OCI-M2 (cell line): ENCODE measurements at regions not wholly inside any gene's neighbourhood (a gene's known extent, or its start where the extent isn't known, plus 50 kb on each side); places are given as distances from the start of the nearest gene placed in this dataset.
"Not testable (repeated sequence)": the region's sequence is repeated elsewhere in the genome, so short reads cannot be mapped to it uniquely, and the experiment has no call there.

Source experiments
- DNase-seq: peaks from one replicate; lab custom pipeline; 2025; ENCODE audit not compliant: unreplicated experiment; lab: John Stamatoyannopoulos, UW

DNA sequence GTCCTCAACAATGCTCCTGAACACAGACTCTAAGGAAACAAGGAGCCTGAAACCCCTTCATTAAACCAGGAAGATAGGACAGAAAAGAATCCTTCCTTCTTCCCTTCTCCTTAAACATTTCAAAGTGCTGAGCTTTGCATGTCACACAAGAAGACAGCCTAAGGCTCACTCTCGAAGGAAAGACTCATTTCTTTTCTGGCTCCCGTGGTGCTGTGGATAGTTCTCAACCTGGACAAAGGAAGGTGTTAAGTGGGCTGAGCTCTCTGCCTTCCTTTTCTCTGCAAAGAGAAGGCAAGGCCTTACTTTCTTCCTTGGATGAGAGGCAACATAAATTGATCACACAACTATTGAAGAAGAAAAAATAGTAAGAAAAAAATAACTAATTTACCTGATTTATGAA is 452.4 kb upstream of the DDI1 start:
- no peak for DNase-seq

DNA sequence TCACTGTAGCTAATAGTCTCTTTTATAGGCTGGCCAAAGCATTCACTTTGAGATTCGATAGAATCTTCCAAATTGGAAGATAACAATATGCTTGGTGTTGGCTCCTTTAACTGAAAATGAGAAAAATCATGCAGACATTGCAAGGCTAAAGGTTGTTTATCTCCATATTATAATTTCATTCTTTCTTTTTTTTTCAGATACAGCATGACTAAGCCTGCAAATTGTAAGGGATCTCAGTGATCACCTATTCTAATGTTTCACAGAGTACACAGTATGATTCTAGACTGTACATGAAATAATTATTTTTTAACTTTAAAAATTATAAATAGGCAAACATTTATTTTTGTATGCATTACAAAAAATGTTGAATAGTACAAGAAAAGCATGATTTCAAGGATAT is 451.7 kb upstream of the DDI1 start:
- DNase-seq = no peak

DNA sequence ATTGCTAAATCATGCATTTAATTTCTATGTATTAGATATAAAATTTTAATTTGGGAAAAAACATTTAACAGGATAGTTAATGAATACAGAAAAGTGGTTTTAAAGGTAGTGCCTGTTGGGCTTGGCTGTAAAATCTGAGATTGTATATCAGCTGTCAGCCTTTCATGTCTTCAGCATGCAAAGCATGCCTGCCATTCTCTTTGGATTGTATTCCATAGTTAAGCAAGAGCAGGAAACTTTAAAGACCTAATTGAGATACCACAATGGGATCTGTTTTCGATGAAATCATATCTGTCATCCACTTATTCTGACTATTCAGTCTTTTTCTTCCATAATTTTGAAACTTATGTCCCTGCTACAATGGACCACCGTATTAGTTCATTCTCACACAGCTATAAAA is 451.0 kb upstream of the DDI1 start:
- no peak for DNase-seq

DNA sequence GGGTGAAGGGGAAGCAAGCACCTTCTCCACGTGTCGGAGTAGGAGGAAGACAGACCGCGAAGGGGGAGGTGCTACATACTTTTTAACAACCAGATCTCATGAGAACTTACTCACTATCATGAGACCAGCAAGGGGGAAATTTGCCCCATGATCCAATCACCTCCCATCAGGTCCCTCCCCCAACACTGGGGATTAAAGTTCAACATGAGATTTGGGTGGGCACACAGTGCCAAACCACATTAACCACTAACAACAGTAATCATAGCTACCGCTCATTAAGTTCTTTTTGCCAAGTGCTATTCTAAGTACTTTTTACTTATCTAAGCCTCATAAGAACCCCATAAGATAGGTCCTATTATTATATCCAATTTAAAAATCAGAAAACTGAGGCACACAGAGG is 450.5 kb upstream of the DDI1 start:
- DNase-seq = no peak

DNA sequence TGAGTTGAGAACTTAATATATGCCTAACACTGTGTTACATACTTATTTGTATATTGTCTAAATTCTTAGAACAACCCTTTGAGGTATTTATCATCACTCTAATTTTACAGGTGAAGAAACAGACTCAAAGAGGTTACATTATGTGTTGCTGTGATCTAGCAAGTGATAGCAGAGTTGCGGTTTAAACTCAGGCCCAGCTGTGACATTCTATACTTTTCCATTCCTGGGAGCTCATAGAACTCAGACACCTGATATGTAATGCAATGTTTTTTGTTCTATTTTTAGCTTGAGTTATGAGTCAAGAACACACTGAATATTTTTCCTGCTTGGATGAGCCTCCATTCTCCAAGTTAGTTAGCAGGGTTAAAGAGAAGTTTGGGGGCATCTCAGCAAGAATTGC is 449.7 kb upstream of the DDI1 start:
- no peak for DNase-seq

DNA sequence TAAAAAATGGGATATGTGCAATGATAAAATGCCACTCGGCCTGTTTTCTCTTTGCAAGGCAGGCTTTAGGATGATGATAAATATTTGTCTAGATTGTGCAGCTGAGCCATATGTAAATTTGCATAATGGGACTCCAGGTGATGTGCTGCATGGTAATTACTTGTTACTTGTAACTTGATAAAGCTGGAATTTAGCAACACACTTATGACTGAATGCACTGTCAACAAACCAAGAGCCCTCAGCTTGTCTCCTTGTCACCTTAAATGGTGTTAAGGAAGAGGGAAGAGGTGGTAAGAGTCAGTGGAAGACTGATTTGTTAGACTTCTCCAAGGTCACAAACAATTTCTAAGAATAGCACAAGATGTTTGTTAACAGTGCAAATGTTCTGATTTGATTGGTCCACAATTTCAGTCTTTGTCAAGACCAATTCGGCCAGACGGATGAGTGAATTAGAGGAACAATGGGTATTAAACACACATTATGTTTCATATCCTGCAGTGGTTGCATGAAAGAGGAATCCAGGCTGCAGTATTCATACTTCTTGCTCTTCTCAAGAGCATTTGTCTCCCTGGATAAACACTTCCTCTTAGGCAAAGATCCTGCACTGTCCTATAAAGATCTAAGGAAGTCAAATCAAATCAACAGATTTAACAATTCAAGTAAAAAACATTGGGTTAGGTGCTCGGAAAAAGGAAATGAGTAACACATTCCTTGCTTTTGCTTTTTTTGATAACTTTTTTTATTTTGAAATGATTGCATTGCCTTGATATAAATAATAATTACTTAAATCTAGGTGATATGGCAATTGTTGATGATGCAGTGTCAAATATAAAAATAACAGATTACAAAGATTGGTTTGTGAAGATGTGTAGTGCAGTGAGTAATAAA is 448.3 kb upstream of the DDI1 start:
- DNase-seq = no peak

DNA sequence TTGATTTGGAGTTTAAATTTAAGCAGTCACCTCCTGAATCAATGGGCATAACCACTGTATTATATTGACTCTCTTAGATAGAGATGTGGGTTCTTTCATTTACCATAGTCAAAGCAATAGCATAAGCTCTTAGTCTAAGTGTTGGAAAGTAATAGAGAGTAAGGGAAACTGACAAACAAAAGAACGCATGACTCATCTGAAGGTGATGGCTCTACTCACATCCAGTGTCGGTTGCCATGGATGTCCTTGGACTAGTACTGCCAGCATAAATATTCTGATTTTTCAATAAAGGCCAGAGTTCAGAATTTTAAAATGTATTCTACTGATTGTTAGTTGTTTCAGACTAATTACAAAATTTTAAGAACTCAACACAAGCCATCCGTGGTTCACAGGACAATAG is 444.9 kb upstream of the DDI1 start:
- no peak for DNase-seq

DNA sequence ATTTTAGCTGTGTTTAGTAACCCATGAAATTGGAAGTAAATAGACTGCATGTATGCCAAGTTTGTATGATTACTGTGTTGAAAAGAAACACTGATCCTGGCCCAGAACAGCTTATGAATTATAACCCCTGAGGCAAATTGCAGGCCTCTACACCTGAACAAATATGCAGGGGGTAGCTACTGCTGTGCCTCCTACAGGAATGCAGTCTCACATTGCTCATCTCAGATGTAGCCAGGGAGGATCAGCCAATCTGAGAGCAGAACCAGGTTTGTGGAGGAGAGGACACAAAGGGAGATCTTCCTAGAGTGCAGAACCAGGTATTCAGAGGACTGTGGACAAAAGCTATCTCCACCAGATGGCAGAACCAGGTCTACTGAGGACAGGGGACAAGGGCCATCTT is 442.2 kb upstream of the DDI1 start:
- no peak for DNase-seq

DNA sequence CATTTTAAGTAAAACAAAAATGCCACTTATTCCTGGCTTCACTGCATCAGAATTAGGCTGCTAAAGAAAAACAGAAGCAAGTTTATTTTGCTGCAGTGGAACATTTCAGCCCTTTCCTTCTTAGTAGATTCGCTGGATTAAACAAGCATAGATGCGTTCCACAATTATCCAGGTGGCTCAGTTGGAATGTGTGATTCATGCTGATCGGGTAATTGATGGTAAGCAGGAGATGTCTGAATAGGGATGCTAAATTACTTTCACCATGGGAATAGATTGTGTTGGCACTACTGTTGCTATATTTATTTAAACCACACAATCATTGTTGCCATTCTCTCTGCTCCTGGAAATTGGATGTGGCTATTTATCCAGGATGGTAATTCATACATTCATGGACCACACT is 440.1 kb upstream of the DDI1 start:
- DNase-seq = no peak

DNA sequence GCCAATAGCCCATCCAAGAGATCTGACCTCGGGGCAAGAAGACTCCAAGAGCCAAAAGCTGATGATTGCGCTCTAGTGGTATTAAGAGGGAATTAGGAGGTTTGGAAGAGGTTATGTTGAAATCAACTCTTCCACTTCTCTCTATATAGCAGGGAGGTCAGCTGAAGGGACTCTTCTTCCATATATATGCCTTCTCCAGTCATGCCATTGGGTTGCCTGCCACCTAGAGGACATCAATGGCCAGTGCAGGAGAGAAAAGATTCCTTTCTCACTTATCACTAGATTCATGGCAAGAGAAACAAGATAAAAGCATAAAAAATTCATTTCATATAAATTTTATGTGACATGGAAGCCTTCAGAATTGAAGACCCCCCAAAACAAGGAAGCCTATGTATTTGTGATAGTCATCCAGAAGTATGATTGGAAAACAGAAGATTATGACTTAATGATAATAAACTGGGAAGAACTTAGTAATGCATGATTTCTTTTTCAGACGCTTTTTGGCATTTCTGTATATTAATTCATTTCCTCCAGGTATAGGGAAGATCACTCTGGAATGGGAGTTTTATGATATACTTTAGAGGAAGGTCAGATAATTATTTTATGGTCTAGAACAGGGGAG is 435.1 kb upstream of the DDI1 start:
- DNase-seq = peak; percentile 15

DNA sequence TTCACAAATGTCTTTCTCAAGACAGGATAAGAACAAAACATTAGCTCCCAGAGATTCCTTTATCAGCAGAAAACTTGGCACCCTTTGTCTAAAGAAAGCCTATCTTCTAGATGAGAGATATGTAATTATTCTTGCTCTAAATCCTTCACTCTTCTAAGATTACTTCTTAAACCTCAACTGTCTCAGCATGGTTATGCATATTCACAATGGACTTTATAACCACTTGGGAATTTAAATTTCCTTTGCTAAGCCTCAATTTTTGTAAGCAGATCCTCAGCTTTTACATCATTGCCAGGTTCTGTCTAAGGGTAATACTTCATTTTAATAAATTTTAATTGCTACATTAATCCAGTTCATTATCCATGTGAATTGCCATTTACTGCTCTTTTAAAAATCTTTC is 433.6 kb upstream of the DDI1 start:
- no peak for DNase-seq

DNA sequence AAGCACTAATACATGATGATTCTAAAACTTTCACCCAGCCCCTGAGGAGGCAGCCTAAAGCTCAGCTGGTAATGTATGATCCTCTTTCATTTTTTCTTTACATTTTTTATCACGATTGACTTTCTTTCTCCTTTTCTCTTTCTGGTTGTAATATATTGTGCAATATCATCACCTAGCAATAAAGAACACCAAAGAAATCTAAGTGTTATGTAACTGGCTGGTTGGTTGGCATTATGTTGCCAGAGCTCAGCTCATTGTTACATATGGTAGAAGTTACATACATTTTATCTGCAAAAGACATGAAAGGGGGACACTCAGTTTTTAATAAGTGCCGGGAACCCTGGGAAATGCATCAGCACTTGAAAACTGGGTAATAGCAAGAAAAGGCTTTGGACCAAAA is 432.1 kb upstream of the DDI1 start:
- DNase-seq = no peak

DNA sequence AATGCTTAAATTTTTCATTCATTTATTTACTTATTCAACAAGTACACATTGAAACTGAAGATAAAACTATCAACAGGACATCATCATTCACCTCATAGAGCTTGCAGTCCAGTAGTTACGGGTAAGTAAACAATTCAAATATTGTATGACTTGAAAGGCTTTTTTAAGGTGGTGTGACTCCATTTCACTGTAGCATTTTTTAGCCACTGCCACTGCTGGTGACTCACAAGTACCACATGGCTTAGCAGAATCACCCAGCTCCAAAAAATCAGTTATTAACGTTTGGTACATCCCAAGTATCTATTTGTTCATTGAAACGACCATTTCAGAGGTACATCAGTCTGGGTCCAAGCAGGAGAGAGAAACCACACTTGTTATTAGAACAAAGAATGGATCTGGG is 427.9 kb upstream of the DDI1 start:
- DNase-seq = no peak

DNA sequence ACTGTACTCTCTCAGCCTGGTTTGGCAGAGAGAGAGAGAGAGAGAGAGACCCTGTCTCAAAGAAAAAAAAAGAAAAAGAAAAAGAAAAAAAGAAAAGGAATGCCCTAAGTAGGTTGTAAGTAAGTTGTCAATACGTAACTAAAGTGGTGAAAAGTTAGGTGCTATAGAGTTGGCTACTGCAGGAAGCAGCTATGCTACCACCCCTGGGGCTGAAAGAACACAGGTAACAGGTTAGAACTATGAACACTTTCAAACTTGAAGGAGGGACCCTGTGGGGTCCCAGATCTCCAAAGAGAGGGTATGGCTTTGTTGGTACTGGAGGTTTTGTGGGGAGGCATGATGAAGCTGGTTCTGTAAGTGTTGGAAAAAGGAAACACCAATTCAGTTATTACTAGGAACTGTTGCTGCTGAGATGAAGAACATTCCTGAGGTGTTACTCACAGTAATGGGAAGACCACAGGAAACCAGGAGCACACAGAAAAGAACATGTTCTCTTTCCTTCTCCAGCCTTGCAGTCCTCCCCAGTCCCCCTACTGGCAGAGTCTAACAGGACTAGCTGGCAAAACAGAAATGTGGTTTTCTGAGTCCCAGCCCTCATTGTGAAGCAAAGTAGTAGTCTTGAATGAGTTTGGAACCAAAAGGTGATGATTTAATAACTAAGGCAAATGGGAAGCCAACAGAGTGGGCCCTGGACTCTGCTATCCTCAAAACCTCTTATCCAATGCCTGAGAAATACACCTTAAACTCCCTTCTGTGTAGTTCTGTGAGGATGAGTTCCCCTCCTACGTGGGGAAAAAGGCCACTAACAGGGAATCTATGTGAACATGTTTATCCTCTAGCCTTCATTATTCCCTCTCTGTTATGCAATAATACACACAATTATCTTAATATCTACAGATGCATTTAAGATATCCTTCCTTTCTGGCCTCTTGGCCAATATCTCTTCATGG is 427.0 kb upstream of the DDI1 start:
- no peak for DNase-seq

DNA sequence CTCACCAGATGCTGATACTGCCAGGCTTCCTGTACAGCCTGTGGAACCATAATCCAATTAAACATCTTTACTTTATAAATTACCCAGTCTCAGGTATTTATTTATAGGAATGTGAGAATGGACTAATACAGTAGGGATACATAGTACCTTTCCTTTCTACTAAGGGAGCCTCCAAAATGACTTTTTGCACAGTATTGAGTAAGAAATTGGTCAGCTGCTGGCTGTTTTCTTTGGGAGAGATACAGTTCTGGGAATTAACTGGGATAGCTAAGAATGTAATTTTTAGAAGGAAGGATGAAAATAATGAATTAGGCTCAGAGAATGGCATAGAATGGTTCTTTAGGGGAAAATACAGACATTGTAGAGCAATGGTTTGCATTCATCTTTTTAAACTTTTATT is 426.0 kb upstream of the DDI1 start:
- DNase-seq = no peak

DNA sequence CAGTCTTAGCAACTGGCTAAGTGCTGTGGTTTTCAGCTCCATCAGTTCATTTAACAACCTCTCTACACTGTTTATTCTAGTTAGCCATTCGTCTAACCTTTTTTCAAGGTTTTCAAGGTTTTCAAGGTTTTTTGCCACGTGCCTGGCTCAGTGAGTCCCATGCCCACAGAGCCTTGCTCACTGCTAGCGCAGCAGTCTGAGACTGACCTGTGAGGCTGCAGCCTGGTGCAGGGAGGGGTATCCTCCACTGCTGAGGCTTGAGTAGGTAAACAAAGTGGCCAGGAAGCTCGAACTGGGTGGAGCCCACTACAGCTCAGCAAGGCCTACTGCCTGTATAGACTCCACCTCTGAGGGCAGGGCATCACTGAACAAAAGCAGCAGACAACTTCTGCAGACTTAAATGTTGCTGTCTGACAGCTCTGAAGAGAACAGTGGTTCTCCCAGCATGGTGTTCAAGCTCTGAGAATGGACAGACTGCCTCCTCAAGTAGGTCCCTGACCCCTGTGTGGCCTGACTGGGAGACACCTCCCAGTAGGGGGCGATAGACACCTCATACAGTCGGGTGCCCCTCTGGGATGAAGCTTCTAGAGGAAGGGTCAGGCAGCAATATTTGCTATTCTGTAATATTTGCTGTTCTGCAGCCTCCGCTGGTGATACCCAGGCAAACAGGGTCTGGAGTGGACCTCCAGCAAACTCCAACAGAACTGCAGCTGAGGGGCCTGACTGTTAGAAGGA is 424.7 kb upstream of the DDI1 start:
- DNase-seq = not testable (repeated sequence)

DNA sequence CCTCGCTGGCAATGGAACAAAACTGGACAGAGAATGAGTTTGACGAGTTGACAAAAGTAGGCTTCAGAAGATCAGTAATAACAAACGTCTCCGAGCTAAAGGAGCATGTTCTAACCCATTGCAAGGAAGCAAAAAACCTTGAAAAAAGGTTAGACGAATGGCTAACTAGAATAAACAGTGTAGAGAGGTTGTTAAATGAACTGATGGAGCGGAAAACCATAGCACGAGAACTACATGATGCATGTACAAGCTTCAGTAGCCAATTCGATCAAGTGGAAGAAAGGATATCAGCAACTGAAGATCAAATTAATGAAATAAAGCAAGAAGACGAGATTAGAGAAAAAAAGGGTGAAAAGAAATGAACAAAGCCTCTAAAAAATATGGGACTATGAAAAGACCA is 424.0 kb upstream of the DDI1 start:
- DNase-seq = not testable (repeated sequence)

DNA sequence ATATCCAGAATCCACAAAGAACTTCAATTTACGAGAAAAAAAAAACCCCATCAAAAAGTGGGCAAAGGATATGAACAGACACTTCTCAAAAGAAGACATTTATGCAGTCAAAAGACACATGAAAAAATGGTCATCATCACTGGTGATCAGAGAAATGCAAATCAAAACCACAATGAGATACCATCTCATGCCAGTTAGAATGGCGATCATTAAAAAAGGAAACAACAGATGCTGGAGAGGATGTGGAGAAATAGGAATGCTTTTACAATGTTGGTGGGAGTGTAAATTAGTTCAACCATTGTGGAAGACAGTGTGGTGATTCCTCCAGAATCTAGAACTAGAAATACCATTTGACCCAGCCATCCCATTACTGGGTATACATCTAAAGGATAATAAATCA is 419.9 kb upstream of the DDI1 start:
- not testable (repeated sequence) for DNase-seq

DNA sequence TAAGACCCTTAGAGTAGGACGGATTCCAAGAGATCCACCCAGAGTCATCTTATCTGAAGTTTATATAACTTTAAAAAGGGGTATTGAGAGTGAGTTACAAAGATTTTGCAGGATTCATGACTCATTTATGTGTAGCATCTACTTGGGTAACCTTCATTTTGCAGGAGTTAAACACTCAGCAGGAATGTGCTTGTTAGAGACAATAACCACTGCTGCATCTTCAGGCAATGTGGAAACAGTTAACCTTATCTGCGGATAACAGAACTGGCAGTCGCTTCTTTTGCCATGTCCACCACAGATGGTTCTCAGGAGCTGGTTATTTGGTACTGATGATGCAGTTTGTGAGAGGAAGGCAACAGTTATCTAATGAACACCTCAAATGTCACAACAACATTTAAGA is 417.9 kb upstream of the DDI1 start:
- DNase-seq = no peak

DNA sequence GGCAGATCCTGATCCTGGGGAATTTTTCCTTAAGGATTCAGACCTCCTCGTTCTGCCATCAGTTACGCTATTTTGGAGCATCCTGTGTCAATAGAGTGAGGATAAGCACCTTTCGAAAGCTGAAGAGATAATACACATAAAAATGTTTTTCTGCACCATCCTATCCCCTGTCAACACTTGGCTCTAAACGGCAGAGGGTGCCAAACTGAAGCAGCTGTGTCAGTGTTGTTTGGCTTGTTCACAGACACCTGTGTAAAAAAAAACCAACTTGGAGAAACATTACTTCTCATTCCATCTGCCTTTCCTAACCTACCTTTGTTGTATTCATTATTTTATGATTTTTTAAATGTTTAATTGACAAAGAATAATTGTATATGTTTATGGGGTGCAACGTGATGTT is 417.0 kb upstream of the DDI1 start:
- DNase-seq = no peak

DNA sequence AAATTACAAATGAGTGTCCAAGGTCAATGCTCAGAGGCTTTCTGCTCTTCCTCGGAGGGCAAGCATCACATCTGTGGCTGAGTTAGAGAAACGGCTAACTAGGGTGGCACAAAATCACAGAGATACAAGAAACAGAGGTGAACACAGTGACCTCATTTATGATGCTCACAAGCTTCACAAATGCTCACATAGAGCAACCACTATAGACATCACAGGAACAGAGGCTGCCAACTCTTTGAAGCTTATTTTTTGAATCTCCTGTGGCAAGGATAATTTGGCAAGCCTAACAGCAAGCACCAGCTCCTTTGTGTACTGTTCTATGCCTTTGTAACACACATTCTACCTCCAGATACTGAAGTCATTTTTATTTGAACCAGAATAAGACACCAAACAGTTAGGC is 416.5 kb upstream of the DDI1 start:
- DNase-seq = no peak
